SU-DHL-6 (cell line): ENCODE measurements at regions not wholly inside any gene's neighbourhood (a gene's known extent, or its start where the extent isn't known, plus 50 kb on each side); places are given as distances from the start of the nearest gene placed in this dataset.

Experiments
- EZH2phosphoT487 ChIP-seq: fragments of 200-600 bp; sonication (generic), shearing (Covaris generic); conservative IDR thresholded peaks from 2 replicates; pipeline ENCODE4 v1.6.1; 2018; ENCODE audit warnings: mild to moderate bottlenecking, antibody characterized with exemption, low read length, moderate library complexity, mixed read lengths
- TF ChIP-seq, protein P1 (sequence below): fragments of 200-600 bp; sonication (generic); IDR thresholded peaks from one replicate; pipeline ENCODE4 v1.5.1; 2017; ENCODE audit warnings: antibody characterized with exemption, mild to moderate bottlenecking, low read length, moderate library complexity; ENCODE audit not compliant: insufficient read depth, poor library complexity, severe bottlenecking

DNA sequence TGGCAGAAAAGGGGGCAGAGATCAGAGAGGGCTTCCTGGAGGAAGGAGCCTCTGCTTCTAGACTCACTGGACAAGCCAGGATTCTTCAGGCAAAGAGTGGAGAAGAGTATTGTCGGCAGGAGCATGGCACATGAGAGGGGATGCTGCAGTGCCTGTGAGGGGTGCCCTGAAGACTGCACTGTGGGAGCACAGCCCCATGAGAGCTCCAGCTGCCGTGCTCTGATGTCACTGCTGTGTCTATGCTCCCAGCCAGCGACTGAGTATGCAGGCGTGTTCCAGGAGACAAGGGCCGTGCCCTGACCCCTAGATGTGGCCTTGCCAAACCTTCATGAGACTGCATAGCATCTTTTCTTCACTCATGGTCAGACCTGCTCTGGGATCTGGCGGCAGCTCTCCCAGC, 339.1 kb downstream of the RPS24 start:
- TF ChIP-seq, protein P1, sequence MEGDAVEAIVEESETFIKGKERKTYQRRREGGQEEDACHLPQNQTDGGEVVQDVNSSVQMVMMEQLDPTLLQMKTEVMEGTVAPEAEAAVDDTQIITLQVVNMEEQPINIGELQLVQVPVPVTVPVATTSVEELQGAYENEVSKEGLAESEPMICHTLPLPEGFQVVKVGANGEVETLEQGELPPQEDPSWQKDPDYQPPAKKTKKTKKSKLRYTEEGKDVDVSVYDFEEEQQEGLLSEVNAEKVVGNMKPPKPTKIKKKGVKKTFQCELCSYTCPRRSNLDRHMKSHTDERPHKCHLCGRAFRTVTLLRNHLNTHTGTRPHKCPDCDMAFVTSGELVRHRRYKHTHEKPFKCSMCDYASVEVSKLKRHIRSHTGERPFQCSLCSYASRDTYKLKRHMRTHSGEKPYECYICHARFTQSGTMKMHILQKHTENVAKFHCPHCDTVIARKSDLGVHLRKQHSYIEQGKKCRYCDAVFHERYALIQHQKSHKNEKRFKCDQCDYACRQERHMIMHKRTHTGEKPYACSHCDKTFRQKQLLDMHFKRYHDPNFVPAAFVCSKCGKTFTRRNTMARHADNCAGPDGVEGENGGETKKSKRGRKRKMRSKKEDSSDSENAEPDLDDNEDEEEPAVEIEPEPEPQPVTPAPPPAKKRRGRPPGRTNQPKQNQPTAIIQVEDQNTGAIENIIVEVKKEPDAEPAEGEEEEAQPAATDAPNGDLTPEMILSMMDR: no peak
- no peak for TF ChIP-seq EZH2phosphoT487
